MCF 10A (cell line): ENCODE measurements at regions not wholly inside any gene's neighbourhood (a gene's known extent, or its start where the extent isn't known, plus 50 kb on each side); places are given as distances from the start of the nearest gene placed in this dataset.
A peak's percentile ranks its signal among the peaks of the same experiment; 100 is the strongest.
"Not testable (repeated sequence)": the region's sequence is repeated elsewhere in the genome, so short reads cannot be mapped to it uniquely, and the experiment has no call there.

Experiments
- BruUV-seq: library from RNA; stranded (reverse); fragments of 400-500 nt; replicated peaks from 2 replicates; lab custom pipeline; 2021; lab: Mats Ljungman, UMichigan
- CTCF ChIA-PET: fragments of 300-600 bp; sonication (Branson Sonifier 250); formaldehyde crosslinking; extraction: SDS; loops from one replicate; lab custom pipeline; 2021; ENCODE audit warnings: antibody characterized with exemption, inconsistent platforms; lab: Yijun Ruan, JAX
- POLR2A ChIA-PET: fragments of 300-600, 350-650 bp; sonication (Branson Sonifier 250); formaldehyde crosslinking; extraction: SDS; loops from one replicate; lab custom pipeline; 2020; ENCODE audit warnings: antibody characterized with exemption, inconsistent platforms; lab: Yijun Ruan, JAX
- DNase-seq: peaks from one replicate; pipeline ENCODE4 v3.0.0-alpha.2; 2018; ENCODE audit not compliant: unreplicated experiment
- H3K27ac Mint-ChIP-seq: one replicate; pipeline ENCODE4 v1.8.0; 2022; ENCODE audit warnings: mild to moderate bottlenecking, low read depth, mixed read lengths; ENCODE audit not compliant: unreplicated experiment
- H3K27me3 Mint-ChIP-seq: one replicate; pipeline ENCODE4 v1.8.0; 2022; ENCODE audit warnings: mixed read lengths; ENCODE audit not compliant: insufficient read depth, unreplicated experiment
- H3K36me3 Mint-ChIP-seq: one replicate; pipeline ENCODE4 v1.8.0; 2022; ENCODE audit warnings: mild to moderate bottlenecking, moderate library complexity, mixed read lengths; ENCODE audit not compliant: insufficient read depth, unreplicated experiment
- H3K4me1 Mint-ChIP-seq: one replicate; pipeline ENCODE4 v1.8.0; 2022; ENCODE audit warnings: mixed read lengths; ENCODE audit not compliant: insufficient read depth, unreplicated experiment
- H3K4me3 Mint-ChIP-seq: one replicate; pipeline ENCODE4 v1.8.0; 2022; ENCODE audit warnings: mild to moderate bottlenecking, moderate library complexity, mixed read lengths; ENCODE audit not compliant: unreplicated experiment
- H3K9me3 Mint-ChIP-seq: one replicate; pipeline ENCODE4 v1.8.0; 2022; ENCODE audit warnings: mixed read lengths; ENCODE audit not compliant: unreplicated experiment
- CTCF ChIP-seq: fragments of 200-600 bp; IDR thresholded peaks from one replicate; pipeline ENCODE4 v1.8.0; 2022; ENCODE audit warnings: antibody characterized with exemption, mild to moderate bottlenecking; ENCODE audit not compliant: unreplicated experiment
- intact Hi-C: fragments of 100-400 bp; cut with micrococcal nuclease; formaldehyde crosslinking; loops from 2 replicates; pipeline ENCODE4 v1.14.1; 2022

DNA sequence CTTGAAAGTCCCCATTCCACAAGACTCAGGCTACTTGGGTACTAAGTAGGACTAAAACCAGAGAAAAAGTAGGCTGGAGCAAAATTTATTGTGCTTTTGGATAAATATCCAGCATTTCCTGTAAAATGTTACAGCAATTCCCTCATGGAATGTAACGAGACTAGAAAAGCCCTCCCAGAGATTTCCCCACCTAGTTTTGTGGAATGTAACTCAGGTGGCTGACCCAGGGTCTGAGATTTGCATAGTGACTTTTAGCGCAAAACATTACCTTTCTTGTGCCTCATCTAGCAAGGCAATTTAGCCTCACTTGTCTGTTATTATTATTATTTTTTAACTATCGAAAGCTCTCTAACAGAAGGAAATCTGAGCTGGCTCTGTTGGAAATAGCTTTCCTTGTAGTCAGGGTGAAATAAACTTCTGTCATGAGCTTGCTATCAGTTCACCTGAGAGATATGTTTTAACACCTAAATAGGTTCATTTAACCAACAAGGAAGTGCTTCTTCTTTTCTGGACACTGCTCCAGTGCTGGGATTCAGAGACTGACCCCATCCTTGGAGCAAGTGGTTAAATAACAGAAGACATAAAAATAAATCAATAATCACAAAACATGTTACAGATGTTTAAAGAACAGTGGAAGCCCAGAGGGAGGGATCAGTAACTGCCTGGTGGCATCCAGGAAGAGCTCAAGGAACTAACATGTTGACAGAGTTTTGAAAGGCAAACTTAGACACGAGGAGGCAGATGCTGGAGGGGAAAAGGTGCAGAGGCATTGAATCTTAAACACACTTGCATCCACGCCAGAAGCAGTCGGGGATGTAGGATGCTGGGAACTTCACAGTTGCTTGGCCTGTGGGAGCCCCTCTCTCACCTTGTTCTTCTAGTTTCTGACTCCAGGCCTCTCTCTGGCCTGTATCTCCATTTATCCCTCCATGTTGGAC is 68.3 kb upstream of the RHOU start:
- DNase-seq: no peak
- no peaks in the 10 kb centered on the region for H3K36me3 Mint-ChIP-seq
- H3K9me3 Mint-ChIP-seq: no peaks in the 10 kb centered on the region
- H3K27ac Mint-ChIP-seq: no peak overlapping the region
- no peaks in the 10 kb centered on the region for H3K27me3 Mint-ChIP-seq
- ChIA-PET CTCF (interaction anchor here (0.6 to 10.3 kb wide), 11 partner anchors 13 to 888 kb away, joined by 3 to 176 read pairs (median 4); no protein-coding TSS in a partner anchor), POLR2A (interaction anchor here (0.7 to 1.8 kb wide), 6 partner anchors 11 to 587 kb away, joined by 3 to 7 read pairs (median 3); no protein-coding TSS in a partner anchor)
- TF ChIP-seq CTCF: no peak
- BruUV-seq: no TSS peak
- intact Hi-C loops: no loop called here
- no peak overlapping the region for H3K4me3 Mint-ChIP-seq
- H3K4me1 Mint-ChIP-seq: no peaks in the 10 kb centered on the region

DNA sequence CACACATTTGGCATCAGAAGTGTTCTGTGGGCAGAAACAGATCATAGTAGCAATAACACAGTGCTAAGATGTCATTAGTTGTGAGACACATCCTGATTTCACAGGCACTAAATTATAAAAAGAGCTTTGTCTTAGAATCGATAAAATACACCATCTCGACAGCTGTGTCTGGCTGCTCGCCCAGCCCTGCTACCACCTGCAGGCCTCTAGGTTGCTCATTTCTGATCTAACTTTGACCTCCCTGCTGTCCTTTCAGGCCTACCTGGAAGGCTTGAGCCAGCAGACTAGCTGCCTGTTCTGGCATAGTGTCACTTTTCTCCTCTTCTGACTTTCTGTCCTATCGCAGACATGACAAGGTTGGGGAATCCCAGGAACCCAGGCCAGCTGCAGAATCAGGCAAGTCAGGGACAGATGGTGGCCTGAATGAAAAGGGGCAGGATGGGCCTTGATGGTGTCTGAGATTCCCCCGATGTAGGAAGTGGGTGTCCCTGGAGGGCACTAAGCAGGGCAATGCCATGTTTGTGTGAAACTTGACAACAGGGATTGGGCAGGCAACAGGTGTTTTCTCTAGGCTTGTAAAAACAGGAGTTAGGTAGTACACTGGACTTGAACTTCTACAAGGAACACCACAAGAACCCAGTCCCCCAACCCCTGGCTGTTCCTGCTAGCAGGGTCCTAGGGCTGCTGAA is 66.6 kb upstream of the RHOU start:
- no peak for TF ChIP-seq CTCF
- Mint-ChIP-seq H3K4me3 (no peak overlapping the region), H3K27me3 (no peaks in the 10 kb centered on the region), H3K9me3 (no peaks in the 10 kb centered on the region), H3K27ac (no peak overlapping the region), H3K4me1 (no peaks in the 10 kb centered on the region), H3K36me3 (no peaks in the 10 kb centered on the region)
- no peak for DNase-seq
- ChIA-PET CTCF (interaction anchor here (0.6 to 10.3 kb wide), 11 partner anchors 12 to 846 kb away, joined by 3 to 176 read pairs (median 4); no protein-coding TSS in a partner anchor), POLR2A (interaction anchor here (0.8 to 1.8 kb wide), 5 partner anchors 17 to 840 kb away, joined by 3 to 7 read pairs (median 4); no protein-coding TSS in a partner anchor)
- intact Hi-C loops: no loop called here
- no TSS peak for BruUV-seq

DNA sequence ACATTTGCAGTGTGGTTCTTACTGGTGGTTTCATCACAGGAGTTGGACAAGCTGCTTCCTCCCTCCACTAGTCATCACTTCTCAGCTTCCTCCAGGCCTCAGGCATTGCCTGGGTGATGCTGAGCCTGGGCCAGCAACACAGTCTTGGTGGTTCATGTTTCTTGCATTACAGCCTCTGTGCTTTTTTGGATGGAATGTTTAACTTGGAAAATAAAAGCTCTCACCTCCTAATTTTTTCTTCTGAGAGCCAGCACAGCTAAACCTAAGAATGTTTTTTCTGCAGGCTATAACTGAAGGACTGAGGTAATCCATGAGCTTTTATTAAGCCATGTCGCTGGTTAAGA is 66.1 kb upstream of the RHOU start:
- no peaks in the 10 kb centered on the region for H3K9me3 Mint-ChIP-seq
- no peaks in the 10 kb centered on the region for H3K36me3 Mint-ChIP-seq
- H3K27ac Mint-ChIP-seq: no peak overlapping the region
- no peaks in the 10 kb centered on the region for H3K27me3 Mint-ChIP-seq
- intact Hi-C loops: no loop called here
- ChIA-PET POLR2A (interaction anchor here (0.8 kb wide), 1 partner anchor 16 kb away, joined by 3 read pairs; no protein-coding TSS in a partner anchor), CTCF (interaction anchor here (0.9 to 10.3 kb wide), 8 partner anchors 13 to 846 kb away, joined by 3 to 176 read pairs (median 4); no protein-coding TSS in a partner anchor)
- no TSS peak for BruUV-seq
- no peak overlapping the region for H3K4me3 Mint-ChIP-seq
- no peak for TF ChIP-seq CTCF
- no peaks in the 10 kb centered on the region for H3K4me1 Mint-ChIP-seq
- peak; percentile 33 for DNase-seq

GRCh38 chr1:228681076-228681565 is 54.2 kb upstream of the RHOU start:
- H3K4me1 Mint-ChIP-seq, H3K27me3 Mint-ChIP-seq, H3K36me3 Mint-ChIP-seq, BruUV-seq, H3K27ac Mint-ChIP-seq, H3K9me3 Mint-ChIP-seq, intact Hi-C loops, DNase-seq, H3K4me3 Mint-ChIP-seq: not testable (repeated sequence)
- ChIA-PET CTCF (interaction anchor here (0.6 to 2.5 kb wide), 3 partner anchors 17 to 1624 kb away, joined by 3 to 19 read pairs (median 11); no protein-coding TSS in a partner anchor), POLR2A (interaction anchor here (1.2 kb wide), 1 partner anchor 9 kb away, joined by 4 read pairs; no protein-coding TSS in a partner anchor)
